CD14-positive monocyte (primary cell): ENCODE measurements at regions not wholly inside any gene's neighbourhood (a gene's known extent, or its start where the extent isn't known, plus 50 kb on each side); places are given as distances from the start of the nearest gene placed in this dataset.

Experiments used
- DNase-seq, 3 donors: peaks; one replicate each; pipeline ENCODE4 v3.0.0-alpha.2; 2011 to 2022
- H2AFZ ChIP-seq: 2 replicates; pipeline ENCODE4 v1.6.0; 2012; ENCODE audit warnings: mild to moderate bottlenecking, low read depth, low read length, inconsistent platforms; ENCODE audit not compliant: insufficient read depth, poor library complexity, severe bottlenecking
- H3K27ac ChIP-seq, 2 donors: 1 replicate in 1 of 2; 2 replicates in 1 of 2; pipeline ENCODE4 v1.5.1; 2012 to 2013; ENCODE audit warnings: low read length in 2 of 2, control low read depth in 1 of 2, inconsistent platforms in 1 of 2, low read depth in 1 of 2, mild to moderate bottlenecking in 1 of 2
- H3K27me3 ChIP-seq, 2 donors: one replicate each; pipeline versions ENCODE4 v1.6.0 to v1.6.1; 2011 to 2013; ENCODE audit warnings: low read length in 2 of 2; ENCODE audit not compliant: control insufficient read depth in 2 of 2, insufficient read depth in 2 of 2
- H3K36me3 ChIP-seq, 2 donors: replicated peaks in 1 of 2; 1 replicate in 1 of 2; 2 replicates in 1 of 2; pipeline versions ENCODE4 v1.5.1 to v1.6.1; 2012 to 2013; ENCODE audit warnings: low read length in 2 of 2, control low read depth in 1 of 2, inconsistent platforms in 1 of 2, mild to moderate bottlenecking in 1 of 2; ENCODE audit not compliant: insufficient read depth in 2 of 2, control insufficient read depth in 1 of 2
- H3K4me1 ChIP-seq, 2 donors: 1 replicate in 1 of 2; 2 replicates in 1 of 2; pipeline versions ENCODE4 v1.5.1 to v1.6.1; 2012 to 2013; ENCODE audit warnings: low read length in 2 of 2, control low read depth in 1 of 2, inconsistent platforms in 1 of 2, mild to moderate bottlenecking in 1 of 2, moderate library complexity in 1 of 2; ENCODE audit not compliant: insufficient read depth in 2 of 2, control insufficient read depth in 1 of 2
- H3K4me2 ChIP-seq: replicated peaks from 2 replicates; pipeline ENCODE3; 2012; ENCODE audit warnings: low read length, moderate library complexity, mild to moderate bottlenecking; ENCODE audit not compliant: poor library complexity, severe bottlenecking; ENCODE audit errors: extremely low read depth
- H3K4me3 ChIP-seq, 3 experiments: fragments of 200-600 bp in 1 of 3; sonication (generic) in 1 of 3; replicated peaks in 1 of 3; 1 replicate in 2 of 3; 2 replicates in 1 of 3; pipeline ENCODE4 v1.5.1; 2011 to 2013; ENCODE audit warnings: low read length in 3 of 3, mild to moderate bottlenecking in 3 of 3, control low read depth in 2 of 3, low read depth in 2 of 3, inconsistent platforms in 1 of 3, moderate library complexity in 1 of 3
- H3K79me2 ChIP-seq: 2 replicates; pipeline ENCODE4 v1.6.0; 2012; ENCODE audit warnings: mild to moderate bottlenecking, control low read depth, inconsistent platforms, low read length, moderate library complexity; ENCODE audit not compliant: insufficient read depth
- H3K9ac ChIP-seq: 2 replicates; pipeline ENCODE4 v1.6.0; 2017; ENCODE audit warnings: low read length, mild to moderate bottlenecking; ENCODE audit not compliant: insufficient read depth, poor library complexity, severe bottlenecking
- H3K9me3 ChIP-seq, 2 donors: replicated peaks in 1 of 2; 1 replicate in 1 of 2; 2 replicates in 1 of 2; pipeline versions ENCODE4 v1.5.1 to v1.6.1; 2012 to 2013; ENCODE audit warnings: low read length in 2 of 2, control low read depth in 1 of 2; ENCODE audit not compliant: control insufficient read depth in 1 of 2, insufficient read depth in 1 of 2
- H4K20me1 ChIP-seq: 2 replicates; pipeline ENCODE4 v1.6.0; 2012; ENCODE audit warnings: mild to moderate bottlenecking, low read length, control low read depth, moderate library complexity; ENCODE audit not compliant: insufficient read depth
- H3K27ac Mint-ChIP-seq, 7 donors: one replicate each; pipeline ENCODE4 v1.8.0; 2020; ENCODE audit warnings: mild to moderate bottlenecking in 7 of 7, mixed read lengths in 7 of 7, moderate library complexity in 6 of 7, inconsistent platforms in 2 of 7
- H3K27me3 Mint-ChIP-seq, 3 donors: one replicate each; pipeline ENCODE4 v1.8.0; 2021 to 2022; ENCODE audit warnings: low read depth in 3 of 3, mild to moderate bottlenecking in 3 of 3, mixed read lengths in 3 of 3, moderate library complexity in 3 of 3, inconsistent platforms in 1 of 3
- H3K36me3 Mint-ChIP-seq, 2 donors: one replicate each; pipeline ENCODE4 v1.8.0; 2020; ENCODE audit warnings: mixed read lengths in 2 of 2, inconsistent platforms in 1 of 2, mild to moderate bottlenecking in 1 of 2
- H3K4me1 Mint-ChIP-seq: one replicate; pipeline ENCODE4 v1.8.0; 2020; ENCODE audit warnings: mild to moderate bottlenecking, mixed read lengths
- H3K4me3 Mint-ChIP-seq, 2 donors: one replicate each; pipeline ENCODE4 v1.8.0; 2020; ENCODE audit warnings: mild to moderate bottlenecking in 2 of 2, mixed read lengths in 2 of 2, moderate library complexity in 1 of 2
- H3K9me3 Mint-ChIP-seq, 7 donors: one replicate each; pipeline ENCODE4 v1.8.0; 2020 to 2022; ENCODE audit warnings: mixed read lengths in 7 of 7, mild to moderate bottlenecking in 6 of 7, moderate library complexity in 6 of 7, inconsistent platforms in 2 of 7
- CTCF ChIP-seq: fragments of 200-600 bp; IDR thresholded peaks from one replicate; pipeline ENCODE4 v1.8.0; 2022; ENCODE audit warnings: antibody characterized with exemption, mild to moderate bottlenecking
- WGBS: methylation state at CpG from one replicate; pipeline ENCODE4 v1.1.5; 2013; ENCODE audit warnings: missing lambda C conversion rate; ENCODE audit not compliant: insufficient coverage; 5-methylcytosine and 5-hydroxymethylcytosine counted together
- intact Hi-C, 2 donors: fragments of 100-400 bp; cut with micrococcal nuclease; formaldehyde crosslinking; loops; one replicate each; pipeline versions ENCODE4 v1.15.0 to v1.15.1; 2023

- intact Hi-C loops = no loop called here
- H4K20me1 ChIP-seq = no peaks in the 10 kb centered on the region
- TF ChIP-seq CTCF = no peak
- no peaks in the 10 kb centered on the region for H3K4me1 ChIP-seq
- no CpG with 5 or more reads among the region's 3 CpGs for WGBS
- Mint-ChIP-seq H3K4me1 (no peaks in the 10 kb centered on the region), H3K36me3 (no peaks in the 10 kb centered on the region), H3K27me3 (no peaks in the 10 kb centered on the region), H3K27ac (no peak overlapping the region), H3K4me3 (no peak overlapping the region), H3K9me3 (peaks cover 6 to 15% (median 7%) of the 10 kb centered on the region in 7 donors)
- H2AFZ ChIP-seq = no peak overlapping the region
- no peak overlapping the region for H3K4me3 ChIP-seq
- no peak overlapping the region for H3K4me2 ChIP-seq
- H3K27ac ChIP-seq = no peak overlapping the region
- no peaks in the 10 kb centered on the region for H3K79me2 ChIP-seq
- H3K36me3 ChIP-seq = no peaks in the 10 kb centered on the region
- H3K9me3 ChIP-seq = peaks cover 14 to 17% of the 10 kb centered on the region in 2 donors
- no peak for DNase-seq
- H3K9ac ChIP-seq = no peak overlapping the region
- no peaks in the 10 kb centered on the region for H3K27me3 ChIP-seq
Measured at GRCh38 chr3:104514776-104515175, 851.9 kb upstream of the ALCAM start.

GRCh38 chr3:104519068-104519467 is 847.6 kb upstream of the ALCAM start:
- TF ChIP-seq CTCF = no peak
- no peak overlapping the region for H3K27ac ChIP-seq
- H3K9me3 ChIP-seq = peaks cover 1 to 3% of the 10 kb centered on the region in 2 donors
- H3K4me3 ChIP-seq = no peak overlapping the region
- no peaks in the 10 kb centered on the region for H3K27me3 Mint-ChIP-seq
- H3K9me3 Mint-ChIP-seq = peaks cover 2 to 7% (median 5%) of the 10 kb centered on the region in 7 donors
- no peaks in the 10 kb centered on the region for H4K20me1 ChIP-seq
- H3K4me1 ChIP-seq = peaks cover 0 to 9% of the 10 kb centered on the region in 2 donors
- WGBS = no CpG with 5 or more reads among the region's 4 CpGs
- no peak overlapping the region for H3K9ac ChIP-seq
- intact Hi-C loops = no loop called here
- no peaks in the 10 kb centered on the region for H3K27me3 ChIP-seq
- no peak for DNase-seq
- H3K4me1 Mint-ChIP-seq = peaks cover 9% of the 10 kb centered on the region
- H3K36me3 ChIP-seq = no peaks in the 10 kb centered on the region
- no peak overlapping the region for H3K27ac Mint-ChIP-seq
- H2AFZ ChIP-seq = no peak overlapping the region
- H3K79me2 ChIP-seq = no peaks in the 10 kb centered on the region
- H3K4me2 ChIP-seq = no peak overlapping the region
- no peaks in the 10 kb centered on the region for H3K36me3 Mint-ChIP-seq
- H3K4me3 Mint-ChIP-seq = no peak overlapping the region
